ENCODE measurements at regions not wholly inside any gene's neighbourhood (a gene's known extent, or its start where the extent isn't known, plus 50 kb on each side); places are given as distances from the start of the nearest gene placed in this dataset.

GRCh38 chr2:136393514-136393913, 275.6 kb upstream of the CXCR4 start:
- H3K36me3 Mint-ChIP-seq (ENCODE audit: insufficient read depth in 1 of 3, low read depth in 3 of 3): no peaks in the 10 kb centered on the region; a peak in 1 of 7 replicates
- Histone ChIP-seq H3T11ph (ENCODE audit: low read length) (no peak overlapping the region), H4K20me1 (ENCODE audit: control insufficient read depth, insufficient read depth, insufficient read length) (no peaks in the 10 kb centered on the region), H2AK5ac (ENCODE audit: insufficient read length, low read length) (no peak overlapping the region), H3K23ac (ENCODE audit: insufficient read length, low read depth, low read length) (no peak overlapping the region), H3K23me2 (ENCODE audit: insufficient read length, low read depth, low read length, poor library complexity, severe bottlenecking) (no peaks in the 10 kb centered on the region), H2BK12ac (ENCODE audit: insufficient read length, low read depth, low read length) (no peak overlapping the region), H3K4me2 (ENCODE audit: insufficient read depth, insufficient read length, low read length) (no peak overlapping the region), H3K27me3 (ENCODE audit: insufficient read depth, low read length) (no peaks in the 10 kb centered on the region), H3K79me1 (ENCODE audit: insufficient read depth, low read depth, low read length, poor library complexity, severe bottlenecking) (no peaks in the 10 kb centered on the region), H4K5ac (ENCODE audit: insufficient read length, low read depth, low read length) (no peak overlapping the region), H2BK20ac (ENCODE audit: low read depth, low read length, poor library complexity, severe bottlenecking) (no peak overlapping the region), H3K4ac (ENCODE audit: low read depth, low read length) (no peak overlapping the region), H3K4me1 (ENCODE audit: insufficient read depth, low read length) (no peaks in the 10 kb centered on the region; the same call in 1 of the 2 replicates), H2BK15ac (ENCODE audit: low read depth, low read length) (no peak overlapping the region), H3K14ac (ENCODE audit: insufficient read depth, low read length) (no peak overlapping the region), H3K18ac (ENCODE audit: insufficient read length, low read depth, low read length) (no peak overlapping the region), H3K79me2 (ENCODE audit: insufficient read depth, low read length) (no peaks in the 10 kb centered on the region), H4K8ac (replicated peaks; ENCODE audit: insufficient read length, low read depth, low read length) (no peak overlapping the region), H3K56ac (ENCODE audit: insufficient read length, low read depth, low read length) (no peak overlapping the region), H2BK5ac (ENCODE audit: insufficient read length, low read length) (no peak overlapping the region), H4K91ac (ENCODE audit: insufficient read length, low read depth, low read length) (no peak overlapping the region), H3K9me3 (ENCODE audit: control insufficient read depth, low read depth, low read length) (no peaks in the 10 kb centered on the region), H2AFZ (ENCODE audit: low read length) (no peak overlapping the region), H3K27ac (ENCODE audit: insufficient read length, low read depth, low read length) (no peak overlapping the region), H3K9ac (ENCODE audit: extremely low read depth, insufficient read length, low read length) (no peak overlapping the region), H2BK120ac (ENCODE audit: low read depth, low read length, poor library complexity, severe bottlenecking) (no peak overlapping the region)
- WGBS (ENCODE audit: extremely low coverage, insufficient read length, low lambda C conversion rate): no CpG with 5 or more reads among the region's 1 CpG
- no peak for DNase-seq
- no peaks in the 10 kb centered on the region for H3K9me3 Mint-ChIP-seq
- no peaks in the 10 kb centered on the region for H3K27me3 Mint-ChIP-seq (ENCODE audit: low read depth)
- TF ChIP-seq, protein P1, sequence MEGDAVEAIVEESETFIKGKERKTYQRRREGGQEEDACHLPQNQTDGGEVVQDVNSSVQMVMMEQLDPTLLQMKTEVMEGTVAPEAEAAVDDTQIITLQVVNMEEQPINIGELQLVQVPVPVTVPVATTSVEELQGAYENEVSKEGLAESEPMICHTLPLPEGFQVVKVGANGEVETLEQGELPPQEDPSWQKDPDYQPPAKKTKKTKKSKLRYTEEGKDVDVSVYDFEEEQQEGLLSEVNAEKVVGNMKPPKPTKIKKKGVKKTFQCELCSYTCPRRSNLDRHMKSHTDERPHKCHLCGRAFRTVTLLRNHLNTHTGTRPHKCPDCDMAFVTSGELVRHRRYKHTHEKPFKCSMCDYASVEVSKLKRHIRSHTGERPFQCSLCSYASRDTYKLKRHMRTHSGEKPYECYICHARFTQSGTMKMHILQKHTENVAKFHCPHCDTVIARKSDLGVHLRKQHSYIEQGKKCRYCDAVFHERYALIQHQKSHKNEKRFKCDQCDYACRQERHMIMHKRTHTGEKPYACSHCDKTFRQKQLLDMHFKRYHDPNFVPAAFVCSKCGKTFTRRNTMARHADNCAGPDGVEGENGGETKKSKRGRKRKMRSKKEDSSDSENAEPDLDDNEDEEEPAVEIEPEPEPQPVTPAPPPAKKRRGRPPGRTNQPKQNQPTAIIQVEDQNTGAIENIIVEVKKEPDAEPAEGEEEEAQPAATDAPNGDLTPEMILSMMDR (conservative IDR thresholded peaks at IDR 0.05): no peak
- H3K27ac Mint-ChIP-seq: no peak overlapping the region
- peaks cover 6 to 7% of the 10 kb centered on the region in 2 experiments; a peak in 3 of 4 replicates for H3K4me1 Mint-ChIP-seq
- H3K4me3 Mint-ChIP-seq: no peak overlapping the region
